GM12892 (cell line): ENCODE measurements at regions not wholly inside any gene's neighbourhood (a gene's known extent, or its start where the extent isn't known, plus 50 kb on each side); places are given as distances from the start of the nearest gene placed in this dataset.

Source experiments
- POLR2A ChIP-seq: IDR thresholded peaks from 2 replicates; pipeline ENCODE4 v1.6.1; 2011; ENCODE audit warnings: low read depth, low read length, control low read depth
- POLR2AphosphoS5 ChIP-seq: IDR thresholded peaks from 2 replicates; pipeline ENCODE4 v1.6.1; 2011; ENCODE audit warnings: low read depth, low read length, control low read depth
- TAF1 ChIP-seq: IDR thresholded peaks from 2 replicates; pipeline ENCODE4 v1.6.1; 2011; ENCODE audit warnings: low read depth, mild to moderate bottlenecking, control low read depth, low read length, borderline replicate concordance

DNA sequence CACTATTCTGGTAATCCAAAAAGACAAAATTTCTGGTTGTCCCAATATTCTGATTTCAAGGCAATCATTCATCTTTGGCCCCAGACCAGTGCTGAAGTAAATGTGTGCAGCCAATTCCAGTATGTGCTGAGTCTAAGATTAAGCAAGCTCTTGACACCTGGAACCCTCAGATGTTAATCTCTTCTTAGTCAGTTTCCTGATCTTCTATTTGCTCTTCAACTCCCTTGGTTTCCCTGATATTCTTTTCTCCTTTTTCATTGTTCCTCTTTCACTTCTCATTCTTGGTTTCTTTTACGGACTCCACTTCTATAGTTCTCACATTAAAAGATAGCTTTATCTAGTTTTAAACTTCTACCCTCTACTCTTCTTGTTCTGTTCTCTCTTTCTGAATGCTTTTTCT is 445.7 kb upstream of the FANCL start:
- TF ChIP-seq POLR2A (no peak), POLR2AphosphoS5 (no peak), TAF1 (no peak)
